ENCODE measurements at regions not wholly inside any gene's neighbourhood (a gene's known extent, or its start where the extent isn't known, plus 50 kb on each side); places are given as distances from the start of the nearest gene placed in this dataset.

- Mint-ChIP-seq H3K27ac (no peak overlapping the region), H3K27me3 (ENCODE audit: low read depth in 3 of 3) (peaks cover 7 to 12% (median 7%) of the 10 kb centered on the region in 3 donors), H3K4me1 (no peaks in the 10 kb centered on the region), H3K36me3 (no peaks in the 10 kb centered on the region), H3K9me3 (peaks cover 0 to 7% (median 0%) of the 10 kb centered on the region in 7 donors), H3K4me3 (no peak overlapping the region)
- Histone ChIP-seq H3K27me3 (ENCODE audit: control insufficient read depth in 2 of 2, insufficient read depth in 2 of 2, low read length in 2 of 2) (peaks cover 0 to 2% of the 10 kb centered on the region in 2 donors), H3K9me3 (replicated peaks in 1 of 2; ENCODE audit: control insufficient read depth in 1 of 2, insufficient read depth in 1 of 2, low read length in 2 of 2) (no peaks in the 10 kb centered on the region), H3K9ac (ENCODE audit: insufficient read depth, low read length, poor library complexity, severe bottlenecking) (no peak overlapping the region), H3K36me3 (replicated peaks in 1 of 2; ENCODE audit: control insufficient read depth in 1 of 2, insufficient read depth in 2 of 2, low read length in 2 of 2) (no peaks in the 10 kb centered on the region), H3K4me3 (replicated peaks in 1 of 3; ENCODE audit: low read depth in 2 of 3, low read length in 3 of 3) (no peak overlapping the region), H3K4me2 (replicated peaks; ENCODE audit: extremely low read depth, low read length, poor library complexity, severe bottlenecking) (no peak overlapping the region), H3K79me2 (ENCODE audit: insufficient read depth, low read length) (no peaks in the 10 kb centered on the region), H4K20me1 (ENCODE audit: insufficient read depth, low read length) (no peaks in the 10 kb centered on the region), H3K4me1 (ENCODE audit: control insufficient read depth in 1 of 2, insufficient read depth in 2 of 2, low read length in 2 of 2) (no peaks in the 10 kb centered on the region), H3K27ac (ENCODE audit: low read depth in 1 of 2, low read length in 2 of 2) (no peak overlapping the region), H2AFZ (ENCODE audit: insufficient read depth, low read depth, low read length, poor library complexity, severe bottlenecking) (no peak overlapping the region)
- DNase-seq, result no peak
- intact Hi-C loops (cut with micrococcal nuclease), result no loop called here
- no peak for TF ChIP-seq CTCF (IDR thresholded peaks at IDR 0.05)
- WGBS (ENCODE audit: insufficient coverage), result 94% methylated on average over 37 of the region's 42 CpGs
Measured at GRCh38 chr2:234247453-234248180, 197.1 kb downstream of the SPP2 start.

GRCh38 chr2:234245945-234246344 lies 195.4 kb downstream of the SPP2 start:
- Mint-ChIP-seq H3K27ac (no peak overlapping the region), H3K36me3 (no peaks in the 10 kb centered on the region), H3K4me3 (no peak overlapping the region), H3K4me1 (no peaks in the 10 kb centered on the region), H3K27me3 (ENCODE audit: low read depth in 3 of 3) (peaks cover 5 to 9% (median 6%) of the 10 kb centered on the region in 3 donors), H3K9me3 (peaks cover 0 to 7% (median 0%) of the 10 kb centered on the region in 7 donors)
- no peak overlapping the region for H3K9ac ChIP-seq (ENCODE audit: insufficient read depth, low read length, poor library complexity, severe bottlenecking)
- H2AFZ ChIP-seq (ENCODE audit: insufficient read depth, low read depth, low read length, poor library complexity, severe bottlenecking), result no peak overlapping the region
- H3K36me3 ChIP-seq (replicated peaks in 1 of 2; ENCODE audit: control insufficient read depth in 1 of 2, insufficient read depth in 2 of 2, low read length in 2 of 2), result no peaks in the 10 kb centered on the region
- H3K27me3 ChIP-seq (ENCODE audit: control insufficient read depth in 2 of 2, insufficient read depth in 2 of 2, low read length in 2 of 2), result peaks cover 0 to 2% of the 10 kb centered on the region in 2 donors
- H3K4me3 ChIP-seq (replicated peaks in 1 of 3; ENCODE audit: low read depth in 2 of 3, low read length in 3 of 3), result no peak overlapping the region
- no peaks in the 10 kb centered on the region for H3K4me1 ChIP-seq (ENCODE audit: control insufficient read depth in 1 of 2, insufficient read depth in 2 of 2, low read length in 2 of 2)
- no peaks in the 10 kb centered on the region for H3K9me3 ChIP-seq (replicated peaks in 1 of 2; ENCODE audit: control insufficient read depth in 1 of 2, insufficient read depth in 1 of 2, low read length in 2 of 2)
- DNase-seq, result no peak
- no peak overlapping the region for H3K27ac ChIP-seq (ENCODE audit: low read depth in 1 of 2, low read length in 2 of 2)
- no peak overlapping the region for H3K4me2 ChIP-seq (replicated peaks; ENCODE audit: extremely low read depth, low read length, poor library complexity, severe bottlenecking)
- no peaks in the 10 kb centered on the region for H4K20me1 ChIP-seq (ENCODE audit: insufficient read depth, low read length)
- no peak for TF ChIP-seq CTCF (IDR thresholded peaks at IDR 0.05)
- intact Hi-C loops (cut with micrococcal nuclease), result no loop called here
- no peaks in the 10 kb centered on the region for H3K79me2 ChIP-seq (ENCODE audit: insufficient read depth, low read length)
- WGBS (ENCODE audit: insufficient coverage), result no CpG with 5 or more reads among the region's 5 CpGs
